HG03095 (cell line): ENCODE measurements at regions not wholly inside any gene's neighbourhood (a gene's known extent, or its start where the extent isn't known, plus 50 kb on each side); places are given as distances from the start of the nearest gene placed in this dataset.

Experiments used
- ATAC-seq: cut with Tn5 transposase; IDR thresholded peaks from one replicate; pipeline ENCODE4 v1.9.1; 2021; ENCODE audit warnings: moderate library complexity; ENCODE audit not compliant: unreplicated experiment

DNA sequence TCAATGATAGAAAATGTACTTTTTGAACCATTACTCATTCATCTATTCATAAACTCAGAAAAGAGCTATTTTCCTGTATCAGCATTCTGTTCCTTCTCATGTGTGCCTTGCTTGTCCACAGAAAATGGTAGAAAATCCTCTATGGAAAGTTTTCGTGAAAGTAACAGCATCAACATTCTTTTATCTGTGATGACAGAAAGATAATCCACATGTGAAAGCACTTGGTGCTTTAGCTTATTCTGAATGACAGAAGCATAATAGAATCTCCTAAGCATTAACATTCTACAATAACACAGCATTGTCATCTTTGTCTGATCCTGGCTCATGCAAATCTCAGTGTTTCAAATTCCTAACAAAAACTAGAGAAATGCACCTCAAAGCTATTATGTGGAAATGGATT, 431.9 kb downstream of the ADAMTS20 start:
- ATAC-seq, result no peak

GRCh38 chr12:43118881-43119280, 433.1 kb downstream of the ADAMTS20 start:
- no peak for ATAC-seq

GRCh38 chr12:43118234-43118633, 433.8 kb downstream of the ADAMTS20 start:
- no peak for ATAC-seq

DNA sequence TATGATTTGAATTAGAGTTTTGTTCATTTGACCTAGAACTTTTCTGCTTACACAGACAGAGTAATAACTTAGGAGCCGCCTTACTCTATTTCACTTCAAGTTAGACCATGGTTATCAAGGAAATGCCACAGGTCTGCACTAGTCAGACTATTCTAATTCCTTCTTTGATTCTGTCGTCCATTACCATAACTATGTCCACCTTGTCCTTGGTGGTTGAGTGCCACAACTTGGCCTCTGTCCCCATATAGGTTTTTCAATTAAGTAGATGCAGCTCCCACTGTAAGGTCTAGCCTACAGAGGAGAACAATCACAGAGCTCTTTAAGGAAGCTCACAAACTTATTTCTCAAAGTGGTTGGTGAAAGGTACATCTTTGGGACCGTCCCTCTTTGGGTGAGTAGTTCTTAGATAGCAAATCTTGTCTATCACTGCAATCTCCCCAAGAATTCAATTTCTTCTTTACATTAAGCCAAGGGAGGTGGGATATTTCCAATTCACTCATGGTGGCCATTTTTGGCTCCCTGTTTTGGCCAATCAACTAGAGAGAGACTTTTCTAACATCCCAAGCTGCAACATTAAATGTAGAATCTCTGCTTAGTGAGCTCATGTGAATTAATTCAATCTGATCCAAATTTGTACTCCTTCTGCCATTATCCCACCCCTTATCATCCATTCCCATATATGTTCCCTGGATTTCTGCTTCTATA, 434.6 kb downstream of the ADAMTS20 start:
- no peak for ATAC-seq

DNA sequence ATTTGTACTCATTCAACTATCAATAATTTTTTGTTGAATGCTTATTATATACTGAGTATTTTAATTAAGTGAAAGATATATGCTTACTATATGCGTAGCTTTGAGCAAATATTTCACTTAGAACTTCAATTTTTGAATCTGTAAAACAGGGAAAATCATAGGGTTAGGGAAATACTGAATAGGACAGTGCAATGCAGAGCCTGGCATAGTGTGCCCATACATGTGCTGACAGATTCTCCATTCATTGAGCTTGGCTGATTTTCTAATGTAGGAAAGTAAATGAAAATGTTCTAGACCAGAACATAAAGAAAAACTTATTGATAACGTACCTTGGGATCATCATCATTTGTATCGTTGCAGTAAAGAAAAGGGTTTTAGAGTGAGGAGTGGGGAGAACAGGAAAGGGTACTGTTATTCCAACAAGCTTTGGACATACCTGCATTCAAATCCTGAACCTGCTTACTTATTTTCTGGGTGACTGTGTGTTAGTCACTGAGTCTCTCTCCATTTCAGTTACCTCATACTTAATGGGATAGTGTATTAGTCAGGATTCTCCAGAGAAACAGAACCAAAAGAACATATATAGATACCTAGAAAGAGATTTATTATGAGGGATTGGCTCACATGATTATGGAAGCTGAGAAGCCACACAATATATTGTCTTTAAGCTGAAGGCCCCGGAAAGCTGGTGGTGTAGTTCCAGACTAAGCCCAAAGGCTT, 436.4 kb downstream of the ADAMTS20 start:
- ATAC-seq, result no peak

- no peak for ATAC-seq
Observed at GRCh38 chr12:43114316-43114715, 437.7 kb downstream of the ADAMTS20 start.

DNA sequence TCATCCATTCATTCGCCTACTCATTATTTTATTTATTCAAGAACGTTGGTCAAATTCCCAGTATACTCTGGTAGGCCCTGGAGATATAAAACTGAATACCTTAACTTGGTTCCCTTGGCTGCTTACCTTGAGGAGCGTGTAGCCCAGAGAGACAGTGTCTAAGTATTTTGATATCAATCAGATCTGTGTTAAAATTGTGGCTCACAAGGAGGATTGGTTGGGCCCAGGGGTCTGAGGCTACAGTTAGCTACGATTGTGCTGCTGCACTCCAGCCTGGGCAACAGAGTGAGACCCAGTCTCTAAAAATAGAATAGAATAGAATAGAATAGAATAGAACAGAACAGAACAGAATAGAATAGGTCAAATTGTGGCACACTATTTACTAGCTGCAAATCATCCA, 438.4 kb downstream of the ADAMTS20 start:
- no peak for ATAC-seq

- ATAC-seq, result no peak
Observed at GRCh38 chr12:43113135-43113534, 438.9 kb downstream of the ADAMTS20 start.

- no peak for ATAC-seq
Observed at GRCh38 chr12:43112101-43112920, 439.7 kb downstream of the ADAMTS20 start.

DNA sequence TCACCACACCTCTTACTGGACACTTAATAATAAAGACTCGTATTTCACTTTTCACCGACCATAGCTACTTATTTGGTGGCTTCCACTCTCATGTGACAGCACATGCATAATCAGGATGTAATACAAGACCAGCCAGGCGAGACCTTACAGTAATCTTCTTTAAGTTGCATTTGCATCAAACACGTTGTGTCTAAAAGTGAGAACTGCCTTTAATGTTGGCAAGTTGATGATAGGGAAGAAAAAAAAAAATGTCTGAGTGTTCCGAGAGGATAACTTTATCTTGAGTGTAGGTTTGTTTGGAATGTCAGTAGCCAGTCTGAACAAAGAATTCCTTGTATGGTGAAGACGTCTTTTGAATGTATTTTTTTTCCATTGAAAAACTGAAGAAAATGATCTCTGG, 440.4 kb downstream of the ADAMTS20 start:
- no peak for ATAC-seq

- ATAC-seq, result no peak
Observed at GRCh38 chr12:43109631-43110345, 442.2 kb downstream of the ADAMTS20 start.

- ATAC-seq, result no peak
Observed at GRCh38 chr12:43108656-43109055, 443.3 kb downstream of the ADAMTS20 start.

GRCh38 chr12:43107026-43107775, 444.8 kb downstream of the ADAMTS20 start:
- no peak for ATAC-seq

GRCh38 chr12:43106355-43106754, 445.6 kb downstream of the ADAMTS20 start:
- ATAC-seq, result no peak

GRCh38 chr12:43105426-43105981, 446.5 kb downstream of the ADAMTS20 start:
- ATAC-seq, result no peak

GRCh38 chr12:43104494-43104893, 447.5 kb downstream of the ADAMTS20 start:
- no peak for ATAC-seq

GRCh38 chr12:43103866-43104265, 448.1 kb downstream of the ADAMTS20 start:
- no peak for ATAC-seq

- no peak for ATAC-seq
Observed at GRCh38 chr12:43102546-43103264, 449.3 kb downstream of the ADAMTS20 start.

- ATAC-seq, result no peak
Observed at GRCh38 chr12:43100231-43100630, 451.8 kb downstream of the ADAMTS20 start.
